H9 (cell line): ENCODE measurements at regions not wholly inside any gene's neighbourhood (a gene's known extent, or its start where the extent isn't known, plus 50 kb on each side); places are given as distances from the start of the nearest gene placed in this dataset.

Experiments
- DNase-seq: peaks from one replicate; pipeline ENCODE4 v3.0.0-alpha.2; 2017
- H2AFZ ChIP-seq: one replicate; pipeline ENCODE4 v1.6.1; 2013; ENCODE audit warnings: mild to moderate bottlenecking, low read length, control low read depth, moderate library complexity
- H2AK5ac ChIP-seq: 2 replicates; pipeline ENCODE4 v1.6.1; 2013; ENCODE audit warnings: low read length, control low read depth, mixed read lengths; ENCODE audit not compliant: insufficient read length
- H2BK120ac ChIP-seq: one replicate; pipeline ENCODE4 v1.6.1; 2013; ENCODE audit warnings: low read depth, mild to moderate bottlenecking, low read length, control low read depth, inconsistent platforms; ENCODE audit not compliant: poor library complexity, severe bottlenecking
- H2BK12ac ChIP-seq: 2 replicates; pipeline ENCODE4 v1.6.1; 2013; ENCODE audit warnings: low read length, control low read depth, mixed read lengths, low read depth; ENCODE audit not compliant: insufficient read length
- H2BK15ac ChIP-seq: 2 replicates; pipeline ENCODE4 v1.6.1; 2013; ENCODE audit warnings: low read depth, low read length, control low read depth
- H2BK20ac ChIP-seq: one replicate; pipeline ENCODE4 v1.6.1; 2013; ENCODE audit warnings: low read depth, mild to moderate bottlenecking, low read length, control low read depth, inconsistent platforms; ENCODE audit not compliant: poor library complexity, severe bottlenecking
- H2BK5ac ChIP-seq: 2 replicates; pipeline ENCODE4 v1.6.1; 2013; ENCODE audit warnings: low read length, control low read depth, mixed read lengths; ENCODE audit not compliant: insufficient read length
- H3K14ac ChIP-seq: 2 replicates; pipeline ENCODE4 v1.6.1; 2013; ENCODE audit warnings: low read length, control low read depth; ENCODE audit not compliant: insufficient read depth
- H3K18ac ChIP-seq: 2 replicates; pipeline ENCODE4 v1.6.1; 2013; ENCODE audit warnings: low read depth, mild to moderate bottlenecking, mixed read lengths, low read length, control low read depth; ENCODE audit not compliant: insufficient read length
- H3K23ac ChIP-seq: 2 replicates; pipeline ENCODE4 v1.6.1; 2013; ENCODE audit warnings: low read length, control low read depth, mixed read lengths, low read depth; ENCODE audit not compliant: insufficient read length
- H3K23me2 ChIP-seq: 2 replicates; pipeline ENCODE4 v1.6.1; 2013; ENCODE audit warnings: low read depth, mild to moderate bottlenecking, mixed read lengths, low read length, control low read depth; ENCODE audit not compliant: insufficient read length, poor library complexity, severe bottlenecking
- H3K27ac ChIP-seq: 2 replicates; pipeline ENCODE4 v1.5.1; 2013; ENCODE audit warnings: low read length, control low read depth, mixed read lengths, low read depth; ENCODE audit not compliant: insufficient read length
- H3K27me3 ChIP-seq: 2 replicates; pipeline ENCODE4 v1.6.1; 2013; ENCODE audit warnings: low read length, control low read depth, inconsistent platforms; ENCODE audit not compliant: insufficient read depth
- H3K4ac ChIP-seq: 2 replicates; pipeline ENCODE4 v1.6.1; 2013; ENCODE audit warnings: low read depth, mild to moderate bottlenecking, control low read depth, inconsistent platforms, low read length, moderate library complexity
- H3K4me1 ChIP-seq: 2 replicates; pipeline ENCODE4 v1.6.1; 2013; ENCODE audit warnings: low read length, control low read depth, inconsistent platforms; ENCODE audit not compliant: insufficient read depth
- H3K4me2 ChIP-seq: 2 replicates; pipeline ENCODE4 v1.6.1; 2013; ENCODE audit warnings: low read length, control low read depth, mixed read lengths; ENCODE audit not compliant: insufficient read length, insufficient read depth
- H3K56ac ChIP-seq: 2 replicates; pipeline ENCODE4 v1.6.1; 2013; ENCODE audit warnings: low read depth, mild to moderate bottlenecking, mixed read lengths, low read length, control low read depth; ENCODE audit not compliant: insufficient read length
- H3K79me1 ChIP-seq: 2 replicates; pipeline ENCODE4 v1.6.1; 2013; ENCODE audit warnings: low read depth, mild to moderate bottlenecking, moderate library complexity, low read length, control low read depth, inconsistent platforms; ENCODE audit not compliant: insufficient read depth, poor library complexity, severe bottlenecking
- H3K79me2 ChIP-seq: 2 replicates; pipeline ENCODE4 v1.6.1; 2013; ENCODE audit warnings: low read length, control low read depth, inconsistent platforms; ENCODE audit not compliant: insufficient read depth
- H3K9ac ChIP-seq: 2 replicates; pipeline ENCODE4 v1.6.1; 2013; ENCODE audit warnings: low read length, control low read depth, mixed read lengths; ENCODE audit not compliant: insufficient read length; ENCODE audit errors: extremely low read depth
- H3K9me3 ChIP-seq: one replicate; pipeline ENCODE4 v1.6.1; 2013; ENCODE audit warnings: low read depth, low read length, inconsistent platforms; ENCODE audit not compliant: control insufficient read depth
- H3T11ph ChIP-seq: one replicate; pipeline ENCODE4 v1.6.1; 2013; ENCODE audit warnings: mild to moderate bottlenecking, low read length, control low read depth, inconsistent platforms
- H4K20me1 ChIP-seq: one replicate; pipeline ENCODE4 v1.6.1; 2013; ENCODE audit not compliant: control insufficient read depth, insufficient read length, insufficient read depth
- H4K5ac ChIP-seq: 2 replicates; pipeline ENCODE4 v1.6.1; 2013; ENCODE audit warnings: low read depth, mild to moderate bottlenecking, mixed read lengths, low read length, control low read depth; ENCODE audit not compliant: insufficient read length
- H4K8ac ChIP-seq: replicated peaks from 2 replicates; pipeline ENCODE4 v1.6.1; 2013; ENCODE audit warnings: low read length, control low read depth, mixed read lengths, low read depth; ENCODE audit not compliant: insufficient read length
- H4K91ac ChIP-seq: 2 replicates; pipeline ENCODE4 v1.6.1; 2013; ENCODE audit warnings: low read depth, mild to moderate bottlenecking, moderate library complexity, mixed read lengths, low read length, control low read depth; ENCODE audit not compliant: insufficient read length
- H3K27ac Mint-ChIP-seq, 3 experiments: 2 replicates in 2 of 3; 3 replicates in 1 of 3; pipeline ENCODE4 v1.8.0; 2020 to 2021; ENCODE audit warnings: mixed read lengths in 3 of 3, mild to moderate bottlenecking in 1 of 3, moderate library complexity in 1 of 3
- H3K27me3 Mint-ChIP-seq: 2 replicates; pipeline ENCODE4 v1.8.0; 2021; ENCODE audit warnings: low read depth, mild to moderate bottlenecking, moderate library complexity, mixed read lengths
- H3K36me3 Mint-ChIP-seq, 3 experiments: 2 replicates in 2 of 3; 3 replicates in 1 of 3; pipeline ENCODE4 v1.8.0; 2020 to 2021; ENCODE audit warnings: low read depth in 3 of 3, mixed read lengths in 3 of 3; ENCODE audit not compliant: insufficient read depth in 1 of 3
- H3K4me1 Mint-ChIP-seq, 2 experiments: 2 replicates each; pipeline ENCODE4 v1.8.0; 2020; ENCODE audit warnings: mixed read lengths in 2 of 2
- H3K4me3 Mint-ChIP-seq, 2 experiments: 2 replicates in 1 of 2; 3 replicates in 1 of 2; pipeline ENCODE4 v1.8.0; 2020 to 2021; ENCODE audit warnings: mild to moderate bottlenecking in 2 of 2, mixed read lengths in 2 of 2, moderate library complexity in 1 of 2
- H3K9me3 Mint-ChIP-seq, 2 experiments: 2 replicates in 1 of 2; 3 replicates in 1 of 2; pipeline ENCODE4 v1.8.0; 2020; ENCODE audit warnings: mild to moderate bottlenecking in 2 of 2, mixed read lengths in 2 of 2, moderate library complexity in 1 of 2
- WGBS: extraction: QIAGEN DNeasy Blood & Tissue Kit; methylation state at CpG from one replicate; pipeline ENCODE4 v1.1.7; 2013; ENCODE audit warnings: missing lambda C conversion rate, low lambda C conversion rate, mixed read lengths; ENCODE audit not compliant: insufficient read length; ENCODE audit errors: extremely low coverage; 5-methylcytosine and 5-hydroxymethylcytosine counted together
- TF ChIP-seq, protein P1 (sequence below): fragments of 200-600 bp; sonication (generic); conservative IDR thresholded peaks from 3 replicates; pipeline ENCODE4 v1.8.0; 2021; ENCODE audit warnings: antibody characterized with exemption, mild to moderate bottlenecking

DNA sequence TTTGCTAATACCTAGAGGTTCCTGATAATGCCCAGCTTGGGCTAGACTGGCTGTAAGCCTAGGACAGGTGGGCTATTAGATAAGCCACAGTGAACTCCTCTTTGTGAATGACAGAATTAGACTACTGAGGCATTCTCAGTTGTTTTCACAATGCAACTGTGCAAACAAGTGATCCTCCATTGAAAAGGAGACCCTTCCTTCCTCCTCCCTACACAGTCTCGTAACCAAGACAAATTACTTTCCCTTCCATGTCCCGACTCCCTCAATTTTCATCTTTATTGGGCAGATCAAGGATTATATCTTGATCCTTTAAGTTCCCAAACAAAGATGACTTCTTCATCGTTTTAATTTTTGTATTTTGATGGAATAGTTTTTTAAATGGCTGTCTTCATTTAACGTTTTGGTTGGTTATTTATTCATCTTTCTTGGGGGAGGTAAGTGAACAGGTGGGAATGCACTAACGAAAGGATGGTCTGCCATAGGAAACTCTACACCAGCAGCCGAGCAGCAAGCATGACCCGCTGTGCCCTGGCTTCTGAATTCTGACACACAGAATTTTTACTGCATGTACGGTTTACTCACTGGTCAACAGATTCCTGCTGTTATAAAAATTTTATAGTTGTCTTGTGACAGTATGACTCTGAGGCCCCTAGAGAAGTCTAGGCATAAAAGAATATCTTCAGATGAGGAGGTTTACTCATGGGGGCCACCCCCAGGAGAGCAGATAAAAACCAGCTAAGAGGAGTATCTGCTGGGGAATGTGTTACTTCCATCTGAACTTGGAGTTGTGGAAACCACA lies 137.5 kb upstream of the TUT7 start:
- no peaks in the 10 kb centered on the region for H3K36me3 Mint-ChIP-seq

More for the DNA sequence above, 137.5 kb upstream of the TUT7 start:
- Histone ChIP-seq H3K9ac (no peak overlapping the region), H3K4me2 (no peak overlapping the region), H3K18ac (no peak overlapping the region), H4K8ac (no peak overlapping the region), H4K20me1 (no peaks in the 10 kb centered on the region), H2AK5ac (no peak overlapping the region), H3K56ac (no peak overlapping the region), H2BK15ac (no peak overlapping the region), H3K23me2 (no peaks in the 10 kb centered on the region), H2BK120ac (no peak overlapping the region), H3K79me2 (no peaks in the 10 kb centered on the region), H3K27ac (no peak overlapping the region), H2BK20ac (no peak overlapping the region), H3K79me1 (no peaks in the 10 kb centered on the region), H3K9me3 (no peaks in the 10 kb centered on the region), H3T11ph (no peak overlapping the region), H3K23ac (no peak overlapping the region), H2AFZ (no peak overlapping the region), H3K4me1 (no peaks in the 10 kb centered on the region), H2BK5ac (no peak overlapping the region), H3K4ac (no peak overlapping the region), H4K91ac (no peak overlapping the region), H2BK12ac (no peak overlapping the region), H3K27me3 (no peaks in the 10 kb centered on the region), H3K14ac (no peak overlapping the region), H4K5ac (no peak overlapping the region)
- Mint-ChIP-seq H3K27me3 (no peaks in the 10 kb centered on the region; the same call in 1 of the 2 replicates), H3K4me3 (no peak overlapping the region), H3K27ac (no peak overlapping the region), H3K9me3 (no peaks in the 10 kb centered on the region), H3K4me1 (peaks cover 0 to 2% of the 10 kb centered on the region in 2 experiments; a peak in 1 of 4 replicates)
- 100% methylated on average over 1 of the region's 8 CpGs for WGBS
- DNase-seq = no peak
- TF ChIP-seq, protein P1, sequence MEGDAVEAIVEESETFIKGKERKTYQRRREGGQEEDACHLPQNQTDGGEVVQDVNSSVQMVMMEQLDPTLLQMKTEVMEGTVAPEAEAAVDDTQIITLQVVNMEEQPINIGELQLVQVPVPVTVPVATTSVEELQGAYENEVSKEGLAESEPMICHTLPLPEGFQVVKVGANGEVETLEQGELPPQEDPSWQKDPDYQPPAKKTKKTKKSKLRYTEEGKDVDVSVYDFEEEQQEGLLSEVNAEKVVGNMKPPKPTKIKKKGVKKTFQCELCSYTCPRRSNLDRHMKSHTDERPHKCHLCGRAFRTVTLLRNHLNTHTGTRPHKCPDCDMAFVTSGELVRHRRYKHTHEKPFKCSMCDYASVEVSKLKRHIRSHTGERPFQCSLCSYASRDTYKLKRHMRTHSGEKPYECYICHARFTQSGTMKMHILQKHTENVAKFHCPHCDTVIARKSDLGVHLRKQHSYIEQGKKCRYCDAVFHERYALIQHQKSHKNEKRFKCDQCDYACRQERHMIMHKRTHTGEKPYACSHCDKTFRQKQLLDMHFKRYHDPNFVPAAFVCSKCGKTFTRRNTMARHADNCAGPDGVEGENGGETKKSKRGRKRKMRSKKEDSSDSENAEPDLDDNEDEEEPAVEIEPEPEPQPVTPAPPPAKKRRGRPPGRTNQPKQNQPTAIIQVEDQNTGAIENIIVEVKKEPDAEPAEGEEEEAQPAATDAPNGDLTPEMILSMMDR = no peak
